CD4-positive, alpha-beta T cell treated with Interleukin-21 for 1 hour (primary cell): ENCODE measurements at regions not wholly inside any gene's neighbourhood (a gene's known extent, or its start where the extent isn't known, plus 50 kb on each side); places are given as distances from the start of the nearest gene placed in this dataset.
"Not testable (repeated sequence)": the region's sequence is repeated elsewhere in the genome, so short reads cannot be mapped to it uniquely, and the experiment has no call there.

ENCODE experiments used
- DNase-seq: peaks from one replicate; pipeline ENCODE4 v3.0.0-alpha.2; 2020

DNA sequence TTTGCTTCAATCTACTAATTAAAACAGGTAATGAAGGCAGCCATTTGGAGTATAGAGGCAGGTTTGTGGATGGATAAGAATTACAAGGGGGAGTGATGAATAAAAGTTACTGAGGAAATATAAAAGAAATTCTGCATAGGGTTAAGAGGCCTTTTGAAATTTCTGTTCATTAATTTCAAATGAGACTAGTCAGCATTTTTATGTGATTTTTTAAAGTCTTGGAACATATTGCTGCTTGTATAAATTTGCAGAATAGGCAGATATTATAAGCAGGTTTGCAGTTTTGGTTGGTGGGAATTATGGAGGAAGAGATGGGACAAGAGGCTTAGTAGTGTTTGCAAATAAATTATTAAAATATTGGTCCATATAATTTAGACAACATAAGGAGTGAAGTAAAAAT is 750.4 kb upstream of the AGA start:
- DNase-seq: no peak

DNA sequence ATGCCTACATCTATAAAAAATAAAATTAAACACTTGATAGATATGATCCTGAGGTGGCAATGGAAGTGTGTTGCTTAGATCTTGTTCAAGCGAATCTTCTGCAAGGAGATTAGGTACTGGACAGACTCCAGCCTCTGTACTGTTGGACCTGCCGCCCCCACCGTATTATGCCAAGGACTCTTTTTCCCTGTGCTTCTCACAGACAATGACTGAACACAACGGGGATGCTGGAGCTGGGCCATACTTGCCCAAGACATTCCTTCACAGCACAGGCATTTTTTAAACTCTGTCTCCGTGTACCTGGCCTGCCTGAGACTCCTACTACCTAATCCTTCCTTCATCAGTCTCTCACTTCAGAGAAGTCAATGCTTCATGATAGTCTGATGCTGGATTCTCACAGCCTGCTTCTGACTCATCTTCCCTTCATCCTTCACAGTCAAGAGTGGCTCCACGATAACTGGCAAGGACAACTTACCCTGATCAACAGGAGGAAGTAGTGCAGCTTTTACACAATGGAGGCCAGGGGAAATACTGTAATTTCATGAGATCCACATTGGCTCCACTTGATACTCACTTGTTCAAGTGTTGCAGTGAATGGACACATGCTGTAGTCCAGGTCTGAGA is 754.6 kb upstream of the AGA start:
- DNase-seq: no peak

DNA sequence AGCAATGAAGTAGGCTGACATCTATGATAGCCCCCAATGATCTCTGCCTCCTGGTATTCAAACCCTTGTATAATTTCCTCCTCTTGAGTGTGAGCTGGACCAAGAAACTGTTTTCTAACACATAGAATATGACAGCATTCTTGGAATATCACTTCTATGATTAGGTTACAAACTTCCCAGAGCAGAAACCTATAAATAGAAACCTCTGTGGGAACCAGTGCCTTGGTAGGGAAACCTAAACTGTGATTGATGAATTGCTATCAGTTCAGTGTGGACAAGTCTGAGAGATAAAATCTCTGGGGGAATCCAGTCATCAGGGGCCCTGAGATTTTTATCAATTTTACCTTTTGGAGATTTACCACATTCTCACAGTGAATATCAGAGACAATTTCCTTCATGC is 756.5 kb upstream of the AGA start:
- no peak for DNase-seq

DNA sequence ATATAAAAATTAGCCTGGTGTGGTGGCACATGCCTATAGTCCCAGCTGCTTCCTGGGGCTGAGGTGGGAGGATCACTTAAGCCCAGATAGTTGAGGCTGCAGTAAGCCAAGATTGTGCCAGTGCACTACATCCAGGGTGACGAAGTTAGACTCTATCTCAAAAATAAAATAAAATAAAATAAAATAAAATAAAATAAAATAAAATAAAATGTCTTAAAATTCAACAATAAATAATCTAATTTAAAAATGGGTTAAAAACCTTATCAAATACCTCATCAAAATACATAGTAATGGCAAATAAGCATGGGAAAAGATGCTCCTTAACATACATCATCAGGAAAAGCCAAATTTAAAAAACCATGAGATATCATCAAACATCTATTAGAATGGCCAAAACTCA is 760.2 kb upstream of the AGA start:
- DNase-seq: no peak

DNA sequence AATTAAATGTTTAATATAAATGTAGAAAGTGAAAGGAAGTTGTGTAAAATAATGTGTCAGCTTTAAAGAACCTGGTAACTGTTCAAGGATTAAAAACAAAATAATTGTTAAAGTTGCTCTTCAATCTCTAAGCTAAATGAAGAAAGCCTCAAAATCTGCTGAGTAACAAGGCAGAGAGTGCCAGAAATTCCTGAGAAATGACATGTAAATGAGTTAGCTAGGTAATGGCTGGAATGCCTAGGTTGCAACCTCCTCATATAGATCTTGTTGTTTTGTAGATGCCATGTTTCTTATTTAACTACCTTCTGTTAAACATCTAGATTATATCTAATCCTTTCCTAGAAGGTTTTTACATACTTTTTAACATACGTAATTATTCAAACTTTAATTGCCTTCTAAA is 763.6 kb upstream of the AGA start:
- no peak for DNase-seq

DNA sequence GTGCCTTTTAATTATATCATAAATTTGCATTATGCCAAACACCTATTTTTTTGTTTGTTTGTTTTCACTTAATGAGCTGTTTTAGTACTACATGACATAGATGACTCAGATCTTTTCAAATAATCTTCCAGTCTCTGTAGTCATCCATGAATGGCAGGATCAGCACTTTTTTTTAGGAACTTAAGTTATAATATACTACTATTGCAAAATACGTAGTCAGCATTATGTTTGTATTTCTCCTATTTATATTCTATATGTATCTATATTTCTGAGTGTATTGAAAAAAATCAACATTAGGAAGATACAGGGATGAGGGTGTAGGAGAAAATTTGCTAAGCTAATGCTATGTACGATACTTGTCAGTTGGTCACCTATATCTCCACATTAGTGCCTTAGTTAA is 773.1 kb upstream of the AGA start:
- DNase-seq: no peak

DNA sequence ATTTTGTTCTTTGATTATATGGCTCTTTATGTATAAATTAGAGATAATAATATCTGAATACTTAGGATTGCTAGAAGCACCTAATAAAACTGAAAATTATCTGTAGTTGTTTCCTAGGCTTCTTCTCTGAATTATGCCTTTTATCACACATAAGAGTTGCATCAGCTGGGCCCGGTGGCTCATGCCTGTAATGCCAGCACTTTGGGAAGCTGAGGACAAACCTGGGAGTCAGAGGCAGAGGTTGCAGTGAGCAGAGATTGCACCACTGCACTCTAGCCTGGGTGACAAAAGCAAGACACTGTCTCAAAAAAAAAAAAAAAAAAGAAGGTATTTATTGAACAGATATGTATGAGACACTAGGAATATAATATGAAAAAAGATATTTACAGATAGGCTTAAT is 773.5 kb upstream of the AGA start:
- no peak for DNase-seq

DNA sequence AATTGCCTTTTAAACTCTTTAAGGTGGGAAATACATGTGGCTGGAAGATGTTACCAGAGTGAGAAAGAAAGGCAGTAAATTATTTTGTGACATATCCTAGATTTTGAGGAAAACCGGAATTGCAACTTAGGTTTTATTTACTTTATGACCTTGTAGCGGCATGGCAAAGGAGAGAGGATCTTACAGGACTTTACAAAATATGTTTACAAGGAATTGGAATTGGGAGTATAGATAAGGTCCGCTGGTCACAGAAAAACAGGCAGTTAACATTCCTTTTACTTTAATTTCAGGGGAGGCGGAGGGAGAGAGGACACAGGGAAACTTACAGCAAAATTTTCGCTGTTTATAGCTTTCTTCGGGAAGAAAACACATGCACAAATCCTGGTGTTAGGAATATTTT is 784.2 kb upstream of the AGA start:
- DNase-seq: not testable (repeated sequence)

DNA sequence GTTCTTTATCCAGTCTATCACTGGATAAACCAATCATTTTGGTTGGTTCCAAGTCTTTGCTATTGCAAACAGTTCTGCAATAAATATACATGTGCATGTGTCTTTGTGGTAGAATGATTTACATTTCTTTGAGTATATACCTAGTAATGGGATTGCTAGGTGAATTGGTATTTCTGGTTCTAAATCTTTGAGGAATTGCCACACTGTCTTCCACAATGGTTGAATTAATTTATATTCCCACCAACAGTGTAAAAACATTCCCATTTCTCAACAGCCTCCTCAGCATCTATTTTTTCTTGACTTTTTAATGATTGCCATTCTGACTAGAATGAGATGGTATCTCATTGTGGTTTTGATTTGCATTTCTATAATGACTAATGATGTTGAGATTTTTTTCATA is 791.7 kb upstream of the AGA start:
- no peak for DNase-seq

DNA sequence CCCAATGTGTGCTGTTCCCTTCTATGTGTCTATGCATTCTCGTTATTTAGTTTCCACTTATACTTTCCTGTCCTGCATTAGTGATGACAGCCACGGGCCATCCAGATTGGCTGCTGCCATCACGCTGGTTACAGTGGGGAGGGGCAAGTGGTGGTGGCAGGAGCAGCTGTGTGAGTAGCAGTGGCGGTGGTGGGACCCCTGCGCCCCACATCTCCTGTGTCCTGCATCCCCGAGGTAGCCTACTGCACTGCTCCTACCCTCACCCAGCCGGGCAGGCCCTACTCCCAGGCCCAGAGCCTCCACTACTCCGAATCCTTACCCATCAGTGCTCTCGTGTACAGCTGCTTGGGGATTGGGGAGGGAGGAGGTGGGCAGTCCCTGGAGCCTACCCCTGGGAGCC is 798.7 kb upstream of the AGA start:
- DNase-seq: no peak

DNA sequence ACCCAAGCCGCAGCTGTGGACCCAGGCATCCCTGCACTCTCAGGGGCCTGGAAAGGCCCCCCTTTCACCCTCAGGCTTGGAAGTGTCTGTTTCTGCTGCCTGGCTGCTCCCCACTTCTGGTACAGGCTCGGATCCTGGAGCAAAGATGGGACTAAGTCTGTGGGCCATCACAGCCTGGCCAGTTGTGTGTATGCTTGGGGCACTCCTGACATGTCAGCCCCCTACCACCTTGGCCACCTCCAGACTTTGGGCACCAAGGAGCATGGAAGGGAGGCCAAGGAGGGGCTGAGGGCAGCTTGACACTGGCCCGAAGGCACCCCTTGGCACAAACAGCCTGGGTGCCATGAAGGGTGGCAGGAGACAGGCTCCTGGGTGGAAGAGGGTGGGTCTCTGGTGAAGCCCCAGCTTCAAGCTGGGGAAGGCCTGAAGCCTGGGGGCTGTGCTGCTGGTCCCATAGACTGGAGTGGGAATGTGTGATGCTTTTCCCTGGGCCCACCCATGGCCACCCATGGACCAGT is 799.4 kb upstream of the AGA start:
- no peak for DNase-seq

DNA sequence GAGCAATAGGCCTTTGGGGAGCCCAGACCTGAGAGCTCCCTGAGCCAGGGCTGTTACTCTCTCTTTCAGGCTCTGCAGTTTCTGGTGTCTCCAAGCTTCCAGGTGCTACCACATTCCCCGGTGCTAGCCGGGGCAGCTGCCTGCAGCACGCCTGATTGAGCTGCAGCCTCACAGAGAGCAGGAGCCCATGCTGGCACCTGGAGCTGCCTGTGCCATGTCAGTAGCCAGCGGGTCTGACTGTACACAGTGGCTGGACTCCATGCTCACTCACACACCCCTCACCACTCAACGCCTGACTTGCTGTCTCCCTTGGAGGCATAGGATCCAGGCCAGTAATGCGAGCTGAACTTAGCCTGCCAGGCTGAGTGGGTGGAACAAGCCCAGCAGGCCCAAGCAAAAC is 800.4 kb upstream of the AGA start:
- no peak for DNase-seq

DNA sequence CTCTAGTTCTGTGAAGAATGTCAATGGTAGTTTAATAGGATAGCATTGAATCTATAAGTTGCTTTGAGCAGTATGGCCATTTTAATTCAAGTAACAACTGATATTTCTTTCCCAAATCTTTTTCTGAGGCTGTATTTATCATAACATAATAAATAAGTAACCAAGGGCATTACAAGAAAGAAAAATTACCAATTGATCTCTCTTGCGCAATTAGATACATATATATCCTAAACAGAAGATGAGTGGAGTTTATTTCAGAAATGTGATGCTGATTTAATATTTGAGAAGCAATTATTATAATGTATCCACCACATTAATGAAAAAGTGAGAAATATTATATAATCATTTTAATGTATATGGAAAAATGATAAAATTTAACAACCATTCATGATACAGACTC is 802.5 kb upstream of the AGA start:
- DNase-seq: no peak

DNA sequence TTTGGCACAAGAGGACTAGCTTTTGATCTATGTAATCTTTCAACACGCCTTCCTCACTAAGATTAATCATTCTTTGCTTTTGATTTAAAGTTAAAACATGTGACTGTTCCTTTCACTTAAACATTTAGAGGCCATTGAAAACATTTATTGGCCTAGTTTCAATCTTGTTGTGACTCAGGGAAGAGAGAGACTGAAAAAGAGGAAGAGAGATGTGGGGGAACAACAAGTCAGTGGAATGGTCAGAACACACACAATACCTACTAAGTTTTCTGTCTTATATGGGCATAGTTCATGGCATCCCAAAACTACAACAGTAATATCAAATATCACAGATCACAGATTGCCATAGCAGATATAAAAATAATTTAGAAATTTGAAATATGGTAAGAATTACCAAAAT is 812.9 kb upstream of the AGA start:
- no peak for DNase-seq

DNA sequence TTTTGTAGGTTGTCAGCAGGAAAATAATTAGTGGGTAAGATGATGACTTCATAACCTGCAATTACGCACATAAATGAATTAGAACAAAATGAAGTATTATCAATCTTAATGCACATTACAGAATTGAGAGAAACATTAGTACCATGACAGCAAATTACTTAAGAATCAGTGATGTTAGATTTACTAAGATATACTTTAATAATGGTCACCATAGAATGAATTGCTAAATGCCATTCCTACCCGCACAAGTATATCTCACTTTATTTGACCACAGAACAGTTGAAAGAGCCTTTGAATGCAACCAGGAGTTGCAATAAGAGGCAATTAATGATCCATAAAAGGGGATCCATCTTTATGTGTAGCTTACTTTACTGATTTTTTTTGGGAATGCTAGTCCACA is 816.4 kb upstream of the AGA start:
- DNase-seq: no peak

DNA sequence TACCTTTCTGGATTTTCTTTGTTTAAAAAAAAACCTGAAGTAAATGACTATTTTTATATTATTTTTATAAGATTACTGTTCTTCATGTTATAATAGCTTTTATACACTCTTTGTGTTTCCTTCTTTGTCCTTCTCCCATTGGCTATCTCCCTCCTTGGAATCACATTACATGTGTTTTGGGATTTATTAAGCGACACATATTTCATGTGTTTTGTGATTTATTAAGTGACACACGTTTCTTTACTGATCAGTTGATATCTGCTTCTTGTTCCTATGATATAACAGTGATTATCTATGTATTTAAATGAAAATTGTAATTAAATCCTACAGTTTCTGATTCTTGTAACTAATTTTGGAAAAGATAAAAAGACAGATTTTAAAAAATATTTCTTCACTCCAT is 817.3 kb upstream of the AGA start:
- DNase-seq: no peak

DNA sequence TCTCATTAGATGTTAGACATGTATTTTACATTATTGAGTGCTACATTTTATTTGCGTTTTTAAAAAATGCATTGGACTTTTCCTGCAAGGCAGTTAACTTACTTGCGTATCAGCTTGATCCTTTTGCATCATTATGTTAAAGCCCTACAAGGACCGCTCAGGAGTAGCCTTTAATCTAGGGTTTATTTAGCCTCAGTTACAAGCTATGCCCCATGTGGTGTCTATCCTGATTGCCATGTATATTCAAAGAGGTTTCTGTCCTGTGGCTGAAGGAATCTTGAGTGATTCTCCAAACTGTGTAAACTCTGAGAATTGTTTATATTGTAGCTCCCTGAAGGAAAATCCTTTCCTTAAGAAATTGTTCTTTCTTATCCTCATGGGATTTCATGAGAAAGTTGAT is 821.8 kb upstream of the AGA start:
- DNase-seq: no peak

DNA sequence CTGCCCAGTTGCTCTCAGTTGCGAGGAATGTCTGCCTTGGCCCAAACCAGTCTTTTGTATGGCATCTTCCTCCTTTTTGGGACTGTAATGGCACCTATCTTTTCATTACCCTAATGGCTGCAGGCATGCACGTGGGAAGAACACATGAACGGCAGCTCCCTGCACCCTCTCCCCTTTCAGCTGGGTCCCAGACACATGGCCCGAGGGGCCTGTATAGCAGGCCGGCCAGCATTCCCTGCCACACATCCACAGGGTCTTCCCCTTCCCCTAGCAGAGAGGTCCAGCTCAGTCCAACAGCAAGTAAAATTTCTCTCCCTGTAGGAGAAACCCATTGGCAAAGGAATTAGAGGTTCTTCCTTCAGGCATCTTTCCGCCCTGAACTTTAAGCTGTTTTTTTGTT is 829.1 kb upstream of the AGA start:
- DNase-seq: no peak

DNA sequence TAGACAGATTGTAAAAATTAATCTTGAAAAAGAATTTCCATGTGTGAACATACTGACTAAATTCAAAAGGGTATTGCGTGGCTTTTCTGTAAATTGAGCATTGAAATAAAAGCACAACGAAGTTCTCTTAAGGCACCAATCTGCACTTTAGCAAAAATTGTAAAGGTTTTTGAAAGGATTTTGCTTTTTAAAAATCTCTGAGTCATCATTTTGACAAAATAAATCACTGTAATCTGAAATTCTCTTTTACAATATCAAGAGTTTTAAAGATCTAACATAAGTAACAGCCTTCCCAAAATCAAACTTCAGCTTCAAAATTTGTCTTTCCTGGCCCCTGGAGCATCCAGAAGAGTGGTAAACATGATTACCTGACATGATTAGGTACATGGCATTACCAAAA is 830.9 kb upstream of the AGA start:
- no peak for DNase-seq

DNA sequence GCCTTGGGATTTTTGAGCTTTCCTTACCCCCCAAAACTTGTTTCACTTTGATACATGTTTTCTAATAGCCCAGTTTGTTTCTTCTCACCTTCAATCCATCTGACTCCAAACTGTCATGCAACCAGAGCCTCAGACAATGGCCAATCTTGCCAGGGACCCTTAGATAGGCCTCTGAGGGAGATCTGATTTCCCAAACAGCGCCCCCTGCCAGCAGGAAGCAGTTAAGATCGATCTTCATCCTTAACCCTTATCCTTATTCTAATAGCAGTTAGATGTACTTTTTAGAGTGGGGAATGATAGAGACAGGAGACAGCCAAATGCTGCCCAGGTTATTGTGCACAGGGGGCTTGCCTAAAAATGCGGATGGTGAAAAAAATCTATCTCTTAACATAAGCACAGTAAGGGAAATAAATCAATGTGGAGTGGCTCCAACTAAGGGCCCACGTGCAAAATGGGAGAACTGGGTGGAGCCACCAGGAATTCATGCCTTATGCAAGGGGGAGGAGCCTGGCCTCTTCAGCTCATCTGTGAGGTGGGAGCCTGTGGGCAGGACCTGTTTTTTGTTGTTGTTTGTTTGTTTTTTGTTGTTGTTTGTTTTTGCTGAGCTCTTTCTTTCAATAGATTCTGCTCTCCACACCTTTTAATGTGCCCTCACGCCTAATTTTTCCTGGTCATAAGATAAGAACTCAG is 833.6 kb upstream of the AGA start:
- DNase-seq: no peak

DNA sequence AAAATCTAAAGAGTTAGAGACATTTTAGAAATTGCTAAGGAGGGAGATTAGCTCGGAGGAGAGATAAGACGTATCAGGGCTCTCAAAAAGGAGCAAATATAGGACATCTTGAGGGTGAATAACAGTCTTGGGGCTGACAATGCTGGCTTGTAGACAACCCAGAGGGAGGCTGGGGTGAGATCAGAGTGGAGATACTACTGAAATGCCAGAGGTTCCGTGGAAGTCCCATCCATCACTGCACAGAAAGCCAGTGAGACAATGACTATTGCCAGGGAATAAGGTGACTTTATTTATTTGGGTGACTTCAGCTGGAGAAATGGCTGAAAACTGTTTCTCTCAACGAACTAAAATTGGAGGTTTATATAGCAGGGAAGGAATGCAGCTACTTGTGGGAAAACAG is 838.1 kb upstream of the AGA start:
- no peak for DNase-seq

DNA sequence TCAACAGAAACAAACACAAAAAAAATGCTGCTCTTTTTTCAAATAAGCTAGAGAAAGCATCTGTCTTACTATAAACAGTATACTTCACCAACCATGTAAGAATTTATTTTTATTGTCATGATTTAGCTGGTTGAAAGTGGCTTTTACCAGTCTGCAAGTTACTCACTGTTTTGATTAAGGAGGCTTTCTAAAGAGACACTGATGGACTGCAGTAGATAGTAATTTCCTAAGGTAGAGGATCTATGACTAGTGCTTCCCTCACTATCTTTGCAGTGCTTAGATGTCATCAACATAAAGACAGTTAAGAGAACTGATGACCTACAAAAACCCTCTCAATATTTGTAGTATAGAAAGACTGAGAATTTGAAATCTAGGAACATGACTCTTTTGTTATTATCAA is 846.2 kb upstream of the AGA start:
- DNase-seq: no peak

DNA sequence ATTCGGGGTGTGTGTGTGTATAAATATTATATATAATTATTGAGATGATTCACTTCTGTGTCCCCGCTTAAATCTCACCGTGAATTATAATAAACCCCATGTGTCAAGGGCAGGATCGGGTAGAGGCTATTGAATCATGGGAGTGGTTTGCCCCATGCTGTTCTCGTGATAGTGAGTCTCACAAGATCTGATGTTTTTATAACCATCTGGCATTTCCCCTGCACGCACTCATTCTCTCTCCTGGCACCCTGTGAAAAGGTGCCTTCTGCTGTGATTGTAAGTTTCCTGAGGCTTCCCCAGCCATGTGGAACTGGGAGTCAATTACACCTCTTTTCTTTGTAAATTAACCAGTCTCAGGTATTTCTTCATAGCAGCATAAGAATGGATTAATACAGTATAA is 851.4 kb upstream of the AGA start:
- no peak for DNase-seq

DNA sequence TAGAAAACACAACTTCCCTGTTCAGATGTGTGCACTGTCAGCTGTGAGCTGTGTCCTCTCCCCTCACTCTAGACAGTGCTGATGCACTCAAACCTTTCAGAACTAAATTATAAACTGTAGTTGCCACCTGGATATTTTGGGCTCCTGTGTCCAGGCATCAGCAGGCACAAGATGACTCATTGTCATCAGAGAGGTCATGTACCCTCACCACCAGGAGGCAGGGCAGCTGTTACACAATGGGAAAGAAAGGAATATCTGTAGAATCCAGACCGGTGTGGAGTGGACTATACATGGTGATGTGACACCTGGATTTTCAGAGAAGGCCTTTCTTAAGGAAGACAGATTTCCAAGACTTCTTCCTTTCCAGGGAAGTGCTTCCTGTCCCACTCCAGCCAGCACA is 854.4 kb upstream of the AGA start:
- no peak for DNase-seq

DNA sequence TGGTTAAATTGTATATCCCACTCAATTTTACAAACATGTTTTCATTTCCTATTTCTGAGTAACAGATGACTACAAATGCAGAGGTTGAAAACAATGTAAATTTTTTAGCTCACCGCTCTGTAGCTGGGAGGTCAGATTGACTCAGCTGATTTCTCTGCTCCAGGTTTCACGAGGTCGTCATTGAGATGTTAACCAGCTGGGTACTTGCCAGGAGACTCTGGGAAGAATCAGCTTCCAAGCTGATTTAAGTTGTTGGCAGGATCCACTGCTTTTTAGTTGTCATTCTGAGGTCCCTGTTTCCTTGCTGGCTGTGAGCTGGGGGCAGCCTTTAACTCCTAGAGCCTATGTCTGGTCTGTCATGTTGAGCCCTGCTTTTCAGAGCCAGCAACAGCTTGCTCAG is 864.3 kb upstream of the AGA start:
- no peak for DNase-seq
